Panc1 (cell line): ENCODE measurements at regions not wholly inside any gene's neighbourhood (a gene's known extent, or its start where the extent isn't known, plus 50 kb on each side); places are given as distances from the start of the nearest gene placed in this dataset.

Experiments
- ATAC-seq: fragments of 200-7000 bp; cut with Tn5 transposase; 2 replicates; pipeline ENCODE4 v1.9.1; 2020; ENCODE audit warnings: mild to moderate bottlenecking, moderate library complexity
- BruUV-seq: library from RNA; stranded (reverse); fragments of 400-500 nt; replicated peaks from 2 replicates; lab custom pipeline; 2021; lab: Mats Ljungman, UMichigan
- CTCF ChIA-PET: fragments of 300-600 bp; sonication (Branson Sonifier 250); formaldehyde crosslinking; loops from one replicate; lab custom pipeline; 2022; ENCODE audit warnings: antibody characterized with exemption; lab: Charles Lee
- POLR2A ChIA-PET: fragments of 300-600 bp; sonication (Branson Sonifier 250); formaldehyde crosslinking; loops from one replicate; lab custom pipeline; 2022; ENCODE audit warnings: antibody characterized with exemption; lab: Charles Lee
- DNase-seq: peaks from one replicate; pipeline ENCODE4 v3.0.0-alpha.2; 2010; ENCODE audit warnings: low read depth, low spot score
- H3K27ac ChIP-seq: 2 replicates; pipeline ENCODE4 v1.5.1; 2011; ENCODE audit warnings: mild to moderate bottlenecking, low read length, inconsistent platforms
- H3K27me3 ChIP-seq: fragments of 200-500 bp; sonication (Bioruptor generic); 2 replicates; pipeline ENCODE4 v1.6.0; 2014; ENCODE audit warnings: low read length, inconsistent platforms; ENCODE audit not compliant: control insufficient read depth, insufficient read depth
- H3K36me3 ChIP-seq: fragments of 200-500 bp; sonication (Bioruptor generic); 2 replicates; pipeline ENCODE4 v1.5.1; 2014; ENCODE audit warnings: inconsistent platforms, mild to moderate bottlenecking, low read length, moderate library complexity; ENCODE audit not compliant: control insufficient read depth, insufficient read depth
- H3K4me1 ChIP-seq: 2 replicates; pipeline ENCODE4 v1.5.1; 2011; ENCODE audit warnings: inconsistent platforms, mild to moderate bottlenecking, low read length, moderate library complexity; ENCODE audit not compliant: control insufficient read depth, insufficient read depth
- H3K4me3 ChIP-seq, 2 experiments: 2 replicates each; pipeline ENCODE4 v1.5.1; 2011 to 2012; ENCODE audit warnings: low read depth in 2 of 2, low read length in 2 of 2, mild to moderate bottlenecking in 2 of 2, inconsistent platforms in 1 of 2, moderate library complexity in 1 of 2
- H3K9me3 ChIP-seq: fragments of 200-500 bp; sonication (Bioruptor generic); 2 replicates; pipeline ENCODE4 v1.5.1; 2014; ENCODE audit warnings: low read depth, mild to moderate bottlenecking, inconsistent platforms, low read length, moderate library complexity; ENCODE audit not compliant: control insufficient read depth, insufficient read depth
- CTCF ChIP-seq: fragments of 450-650 bp; IDR thresholded peaks from 2 replicates; pipeline ENCODE4 v1.5.1; 2017; ENCODE audit warnings: mild to moderate bottlenecking
- POLR2AphosphoS5 ChIP-seq: IDR thresholded peaks from 2 replicates; pipeline ENCODE4 v1.6.1; 2012; ENCODE audit warnings: mild to moderate bottlenecking, low read depth, low read length, moderate library complexity
- SIN3A ChIP-seq: IDR thresholded peaks from 2 replicates; pipeline ENCODE4 v1.6.1; 2012; ENCODE audit warnings: low read depth, mild to moderate bottlenecking, low read length, moderate library complexity, borderline replicate concordance; ENCODE audit not compliant: insufficient read depth
- TCF7L2 ChIP-seq: IDR thresholded peaks from 2 replicates; pipeline ENCODE4 v1.6.1; 2011; ENCODE audit warnings: mild to moderate bottlenecking, low read depth, low read length, inconsistent platforms
- in situ Hi-C: cut with HindIII; loops from 2 replicates; pipeline ENCODE4 v1.10.0; 2016; ENCODE audit warnings: low sequenced_read_pairs, low pct_unique_long_range_greater_than_20kb
- intact Hi-C: fragments of 100-400 bp; cut with micrococcal nuclease; formaldehyde crosslinking; loops from one replicate; pipeline ENCODE4 v1.10.0; 2022; ENCODE audit not compliant: unreplicated experiment
- TF ChIP-seq, protein P1 (sequence below), 2 experiments: IDR thresholded peaks; 2 replicates each; pipeline ENCODE4 v1.6.1; 2011 to 2012; ENCODE audit warnings: low read depth in 2 of 2, control low read depth in 1 of 2, low read length in 1 of 2, mild to moderate bottlenecking in 1 of 2, moderate library complexity in 1 of 2; ENCODE audit not compliant: insufficient read depth in 1 of 2

DNA sequence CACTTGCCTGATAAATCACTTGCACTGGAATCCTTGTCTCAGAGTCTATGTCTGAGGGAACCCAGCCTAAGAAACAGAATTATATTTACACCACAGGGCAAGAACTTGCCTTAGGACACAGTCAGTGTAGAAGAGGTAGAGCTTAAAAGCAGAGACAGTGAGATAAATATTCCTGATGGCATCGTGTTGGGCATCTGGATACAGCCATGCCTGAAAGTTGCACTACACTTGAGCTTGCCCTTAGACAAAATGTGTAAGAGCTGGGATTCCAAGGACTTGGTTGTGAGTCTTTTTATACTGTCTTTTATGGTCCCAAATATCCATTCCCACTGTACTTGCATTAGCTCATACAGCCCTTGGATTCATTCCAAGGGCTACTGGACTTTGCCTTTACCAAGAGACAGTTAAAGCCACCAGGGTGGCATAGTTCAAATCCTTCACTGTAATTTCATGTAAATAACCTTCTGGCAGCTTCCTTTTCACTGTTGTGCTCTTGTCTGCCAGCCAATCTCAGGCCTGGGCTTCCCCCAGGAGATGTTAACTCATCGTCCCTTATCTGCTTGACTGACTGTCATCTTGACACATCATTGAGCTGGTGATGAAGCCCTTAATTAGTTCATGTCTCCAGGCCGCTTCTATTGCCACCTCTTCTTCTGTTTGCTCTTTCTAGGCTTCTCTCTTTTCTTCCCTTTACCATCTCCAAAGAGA is 577.9 kb upstream of the TBX3 start:
- H3K27me3 ChIP-seq, result no peaks in the 10 kb centered on the region
- intact Hi-C loops (no loop called here), in situ Hi-C loops (no loop called here)
- H3K9me3 ChIP-seq, result no peaks in the 10 kb centered on the region
- TF ChIP-seq, protein P1, sequence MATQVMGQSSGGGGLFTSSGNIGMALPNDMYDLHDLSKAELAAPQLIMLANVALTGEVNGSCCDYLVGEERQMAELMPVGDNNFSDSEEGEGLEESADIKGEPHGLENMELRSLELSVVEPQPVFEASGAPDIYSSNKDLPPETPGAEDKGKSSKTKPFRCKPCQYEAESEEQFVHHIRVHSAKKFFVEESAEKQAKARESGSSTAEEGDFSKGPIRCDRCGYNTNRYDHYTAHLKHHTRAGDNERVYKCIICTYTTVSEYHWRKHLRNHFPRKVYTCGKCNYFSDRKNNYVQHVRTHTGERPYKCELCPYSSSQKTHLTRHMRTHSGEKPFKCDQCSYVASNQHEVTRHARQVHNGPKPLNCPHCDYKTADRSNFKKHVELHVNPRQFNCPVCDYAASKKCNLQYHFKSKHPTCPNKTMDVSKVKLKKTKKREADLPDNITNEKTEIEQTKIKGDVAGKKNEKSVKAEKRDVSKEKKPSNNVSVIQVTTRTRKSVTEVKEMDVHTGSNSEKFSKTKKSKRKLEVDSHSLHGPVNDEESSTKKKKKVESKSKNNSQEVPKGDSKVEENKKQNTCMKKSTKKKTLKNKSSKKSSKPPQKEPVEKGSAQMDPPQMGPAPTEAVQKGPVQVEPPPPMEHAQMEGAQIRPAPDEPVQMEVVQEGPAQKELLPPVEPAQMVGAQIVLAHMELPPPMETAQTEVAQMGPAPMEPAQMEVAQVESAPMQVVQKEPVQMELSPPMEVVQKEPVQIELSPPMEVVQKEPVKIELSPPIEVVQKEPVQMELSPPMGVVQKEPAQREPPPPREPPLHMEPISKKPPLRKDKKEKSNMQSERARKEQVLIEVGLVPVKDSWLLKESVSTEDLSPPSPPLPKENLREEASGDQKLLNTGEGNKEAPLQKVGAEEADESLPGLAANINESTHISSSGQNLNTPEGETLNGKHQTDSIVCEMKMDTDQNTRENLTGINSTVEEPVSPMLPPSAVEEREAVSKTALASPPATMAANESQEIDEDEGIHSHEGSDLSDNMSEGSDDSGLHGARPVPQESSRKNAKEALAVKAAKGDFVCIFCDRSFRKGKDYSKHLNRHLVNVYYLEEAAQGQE (IDR thresholded peaks at IDR 0.05; ENCODE audit: insufficient read depth in 1 of 2, low read depth in 2 of 2, low read length in 1 of 2), result no peak
- TF ChIP-seq SIN3A (no peak), POLR2AphosphoS5 (no peak), TCF7L2 (no peak), CTCF (no peak)
- no peaks in the 10 kb centered on the region for H3K4me1 ChIP-seq
- BruUV-seq, result no TSS peak
- no peak overlapping the region for H3K27ac ChIP-seq
- no peak overlapping the region for H3K4me3 ChIP-seq
- no peaks in the 10 kb centered on the region for H3K36me3 ChIP-seq
- ATAC-seq (no peak), DNase-seq (no peak)
- CTCF ChIA-PET, result no interaction called here
- POLR2A ChIA-PET, result no interaction called here

- H3K27me3 ChIP-seq, result no peaks in the 10 kb centered on the region
- no peak for DNase-seq
- ChIA-PET CTCF (no interaction called here), POLR2A (no interaction called here)
- BruUV-seq, result no TSS peak
- no peak overlapping the region for H3K27ac ChIP-seq
- H3K4me1 ChIP-seq, result no peaks in the 10 kb centered on the region
- in situ Hi-C loops (no loop called here), intact Hi-C loops (no loop called here)
- ATAC-seq, result no peak
- no peak overlapping the region for H3K4me3 ChIP-seq
- no peaks in the 10 kb centered on the region for H3K36me3 ChIP-seq
- no peaks in the 10 kb centered on the region for H3K9me3 ChIP-seq
- TF ChIP-seq POLR2AphosphoS5 (no peak), TCF7L2 (no peak), SIN3A (no peak), CTCF (no peak)
- TF ChIP-seq, protein P1 (IDR thresholded peaks at IDR 0.05; ENCODE audit: insufficient read depth in 1 of 2, low read depth in 2 of 2, low read length in 1 of 2), result no peak
Measured at GRCh38 chr12:115260762-115261675, 577.0 kb upstream of the TBX3 start.
